Stimulated activated CD4-positive, alpha-beta T cell treated with anti-CD3 and anti-CD28 coated beads, Interleukin-1b, Interleukin-23, amount 100 ng/mL, for 48 hours (primary cell): ENCODE measurements at regions not wholly inside any gene's neighbourhood (a gene's known extent, or its start where the extent isn't known, plus 50 kb on each side); places are given as distances from the start of the nearest gene placed in this dataset.
"Not testable (repeated sequence)": the region's sequence is repeated elsewhere in the genome, so short reads cannot be mapped to it uniquely, and the experiment has no call there.

Source experiments
- DNase-seq: peaks from one replicate; pipeline ENCODE4 v3.0.0-alpha.2; 2020

DNA sequence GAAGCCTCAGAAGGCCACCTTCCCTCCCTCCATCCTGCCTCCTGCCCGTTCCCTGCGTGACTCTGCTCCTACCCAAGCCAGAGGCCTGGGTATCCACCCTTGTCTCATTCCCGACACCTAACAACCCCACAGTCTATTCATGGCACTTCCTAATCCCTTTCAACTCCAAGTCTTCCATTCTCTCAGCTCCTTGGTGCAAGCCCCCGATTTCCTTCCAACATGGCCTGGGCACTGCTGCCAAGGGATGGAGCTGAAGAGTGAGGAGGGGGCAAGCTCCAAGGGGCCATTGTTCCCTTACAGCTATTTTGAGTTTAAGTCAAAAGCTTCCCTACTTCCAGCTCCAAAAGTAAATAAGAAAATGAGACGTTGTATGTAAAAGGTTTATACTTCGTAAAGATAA lies 84.8 kb upstream of the ASB18 start:
- DNase-seq, result no peak

DNA sequence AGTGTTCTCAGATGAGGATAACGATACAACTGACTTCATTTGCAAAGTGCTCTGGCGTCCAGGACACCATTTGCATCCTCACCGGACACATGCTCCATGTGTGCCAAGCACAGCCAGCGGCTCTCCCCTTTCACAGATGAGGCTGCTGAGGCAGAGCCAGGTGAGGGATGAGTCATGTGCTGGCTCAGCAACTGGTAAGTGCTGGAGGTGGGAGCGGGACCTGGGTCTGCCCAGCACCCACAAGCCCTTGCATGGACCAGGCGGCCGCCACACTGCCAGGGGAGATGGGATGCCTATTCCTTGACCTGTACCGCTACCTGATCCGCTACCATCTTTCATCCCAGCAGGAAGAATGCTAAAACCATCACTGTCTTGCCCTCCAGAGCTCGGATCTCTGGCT lies 86.2 kb upstream of the ASB18 start:
- no peak for DNase-seq

DNA sequence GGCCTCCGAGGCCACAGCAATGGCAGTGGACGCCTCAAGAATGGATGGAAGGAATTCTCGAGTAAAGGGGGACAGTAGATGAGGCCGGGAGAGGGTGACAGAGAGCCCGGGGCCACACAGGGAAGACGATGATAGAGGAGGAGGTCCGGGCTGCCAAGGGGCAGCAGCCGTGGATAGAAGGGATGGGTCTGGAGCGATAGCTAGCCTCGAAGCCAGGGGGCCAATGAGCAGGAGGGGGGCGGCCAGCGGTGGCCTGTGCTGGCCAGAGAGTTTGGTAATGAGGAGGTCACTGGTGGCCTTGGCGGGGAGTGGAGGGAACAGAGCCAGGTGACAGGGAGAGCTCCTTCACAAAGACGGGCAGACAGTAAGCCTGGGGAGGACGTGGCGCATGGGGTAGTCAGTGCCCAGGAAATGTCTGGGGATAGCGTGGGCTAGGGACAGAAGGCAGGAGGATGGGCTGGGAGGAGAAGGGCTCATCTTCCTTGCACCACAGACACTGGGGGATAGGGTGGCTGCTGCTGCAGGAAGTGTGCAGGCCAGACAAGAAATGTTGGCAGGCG lies 87.8 kb upstream of the ASB18 start:
- DNase-seq, result no peak

DNA sequence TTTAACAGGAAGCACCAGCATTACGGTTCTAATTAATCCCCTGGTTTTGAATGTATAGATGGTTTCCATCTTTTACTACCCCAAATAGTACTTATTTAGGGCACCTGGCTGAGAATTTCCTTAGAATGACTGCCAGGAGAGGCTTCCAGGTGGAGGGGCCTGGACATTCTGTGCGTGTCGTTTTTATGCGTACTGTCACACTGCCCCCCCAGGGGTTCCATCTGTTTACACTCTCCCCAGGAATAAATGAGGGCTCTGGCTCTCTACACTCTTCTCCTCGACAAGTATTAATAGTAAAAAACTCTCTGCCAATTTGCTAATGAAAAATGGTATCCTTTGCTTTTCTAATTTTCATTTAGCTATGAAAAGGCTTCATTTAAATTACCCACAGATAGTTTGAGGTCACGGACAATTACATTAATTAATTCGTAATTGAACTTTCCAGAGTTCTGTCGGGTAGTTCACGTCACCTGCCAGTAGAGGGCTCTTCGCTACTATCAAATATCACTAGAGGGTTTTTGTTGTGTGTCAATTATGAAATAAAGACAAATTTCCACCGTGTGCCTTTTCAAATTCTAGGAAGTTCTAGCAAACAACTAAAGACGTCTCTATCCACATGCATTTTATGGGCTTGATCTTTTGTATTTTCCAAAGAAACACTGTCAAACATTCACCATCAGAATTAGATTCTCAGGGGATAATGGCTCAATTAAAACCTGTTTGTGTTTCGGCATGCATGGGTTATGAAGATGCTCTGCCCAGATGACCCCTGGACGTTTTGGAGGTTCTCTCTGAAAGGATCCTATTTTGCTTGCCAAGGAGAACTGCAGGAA lies 88.8 kb upstream of the ASB18 start:
- DNase-seq, result no peak

DNA sequence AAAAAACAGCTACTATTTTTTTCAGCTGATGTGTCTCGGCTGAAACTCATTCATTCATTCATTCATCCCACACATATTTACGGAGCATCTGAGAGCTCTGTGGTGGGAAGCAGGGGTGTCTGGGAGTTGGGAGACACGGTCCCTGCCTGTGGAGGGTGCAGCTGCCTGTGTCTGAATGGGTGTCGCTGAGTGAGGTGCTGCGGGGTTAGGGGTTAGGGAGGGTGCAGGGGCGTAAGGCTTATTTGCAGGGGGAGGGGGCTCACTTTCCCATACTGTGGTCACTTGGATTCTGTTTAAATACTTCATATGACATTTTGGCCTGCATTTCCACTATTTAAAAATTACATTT lies 89.4 kb upstream of the ASB18 start:
- no peak for DNase-seq

DNA sequence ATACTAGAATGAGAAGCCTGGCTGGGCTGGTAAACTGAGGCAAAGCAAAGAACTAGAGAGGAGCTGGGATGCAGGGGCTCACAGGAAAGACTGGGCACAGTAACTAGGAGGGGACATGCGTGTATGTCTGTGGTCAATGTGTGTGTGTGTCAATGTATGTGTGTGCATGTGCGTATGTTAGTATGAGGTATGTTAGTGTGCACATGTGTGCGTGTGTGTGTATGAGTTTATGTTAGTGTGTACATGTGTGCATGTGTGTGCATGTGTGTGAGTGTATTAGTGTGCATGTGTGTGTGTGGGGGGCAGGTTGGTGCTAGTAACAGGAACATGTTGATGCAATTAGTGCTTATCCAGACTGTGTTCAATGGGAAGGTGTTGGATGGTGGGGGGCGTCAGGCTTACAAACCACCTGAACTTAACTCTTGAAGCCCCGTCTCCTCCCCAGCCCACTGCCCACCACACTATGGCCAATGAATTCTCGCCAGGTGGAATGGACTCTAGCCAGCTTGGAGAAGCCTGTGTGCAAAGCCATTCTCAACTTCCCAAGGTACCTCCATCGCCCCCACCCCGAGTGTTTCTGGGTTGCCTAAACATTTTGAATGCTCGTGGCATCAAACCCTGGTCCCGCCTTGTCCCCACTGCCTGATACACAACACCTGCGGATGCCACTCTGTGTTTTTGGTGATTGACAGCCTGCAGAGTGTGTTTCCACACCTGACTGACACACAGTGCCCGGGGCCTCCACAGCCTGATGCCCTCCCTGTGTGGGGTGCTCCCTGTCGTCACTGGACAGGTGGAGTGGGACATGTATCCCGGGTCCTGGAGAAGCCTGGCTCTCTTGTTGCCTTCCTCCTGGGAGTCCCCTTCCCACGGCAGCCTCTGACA lies 90.1 kb upstream of the ASB18 start:
- DNase-seq, result no peak

DNA sequence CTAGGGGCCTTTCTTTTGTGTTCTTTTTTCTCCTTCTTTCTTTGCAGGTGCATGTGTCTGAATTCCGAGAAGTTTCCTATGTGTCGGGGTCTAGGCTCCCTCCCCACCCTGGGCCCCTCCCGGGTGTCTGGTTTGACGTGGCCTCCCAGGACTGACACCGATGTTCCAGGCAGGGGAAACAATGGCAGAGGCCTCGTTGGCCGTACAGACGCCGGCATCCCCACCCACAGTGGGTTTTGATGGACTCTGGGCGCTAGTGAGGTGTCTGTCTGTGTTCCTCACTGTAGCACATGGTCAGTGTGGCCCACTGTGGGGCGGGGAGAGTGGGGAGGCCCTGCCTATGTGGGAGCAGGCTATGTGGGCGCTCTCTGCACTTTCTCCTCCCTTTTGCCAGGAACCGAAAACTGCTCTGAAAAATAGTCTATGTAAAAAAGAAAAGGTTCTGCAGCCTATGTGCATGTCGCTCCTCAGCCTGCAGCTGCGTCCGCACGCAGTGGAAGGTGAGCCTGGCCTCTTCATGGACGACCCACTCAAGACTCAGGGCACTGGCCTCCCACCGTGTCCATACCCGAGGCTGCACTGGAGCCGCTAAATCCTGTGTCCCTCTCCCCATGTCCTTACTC lies 90.9 kb upstream of the ASB18 start:
- no peak for DNase-seq

DNA sequence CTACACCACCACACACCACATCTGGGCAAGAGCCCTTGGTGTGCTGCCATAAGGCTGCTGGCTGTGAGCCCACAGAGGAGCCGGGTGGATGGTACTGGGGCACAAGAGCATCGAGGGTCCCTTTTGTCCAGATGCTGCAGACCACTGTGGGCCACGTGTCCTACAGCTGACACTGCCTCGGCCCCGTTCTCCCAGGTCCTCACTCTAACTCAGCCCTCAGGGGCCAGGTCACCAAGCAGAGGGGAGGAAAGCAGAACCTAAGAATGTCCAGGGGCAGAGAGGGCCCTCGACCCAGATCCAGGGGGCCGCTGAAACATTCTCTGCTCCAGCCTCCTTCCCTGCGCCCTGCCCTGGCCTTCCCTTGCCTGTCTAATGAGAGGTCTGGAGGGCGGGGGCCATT lies 91.7 kb upstream of the ASB18 start:
- no peak for DNase-seq

DNA sequence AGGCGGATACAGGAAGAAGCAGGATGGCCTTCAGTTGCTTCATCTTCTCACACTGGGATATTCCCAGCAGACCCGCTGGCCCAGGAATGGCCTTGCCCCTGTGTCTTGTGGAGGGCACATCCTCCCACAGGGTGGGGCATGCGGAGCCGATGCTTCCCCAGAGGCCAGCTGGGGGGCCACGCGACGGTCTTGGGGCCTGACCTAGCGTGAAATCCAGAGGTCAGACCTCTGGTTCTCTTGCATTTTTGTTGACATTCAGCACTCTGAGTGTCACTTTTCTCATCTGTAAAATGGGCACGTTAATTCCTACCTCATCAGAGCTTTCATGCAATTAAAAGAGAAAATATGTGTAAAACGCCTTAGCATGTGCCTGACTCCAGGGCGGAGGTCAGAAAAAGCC lies 92.1 kb upstream of the ASB18 start:
- not testable (repeated sequence) for DNase-seq

DNA sequence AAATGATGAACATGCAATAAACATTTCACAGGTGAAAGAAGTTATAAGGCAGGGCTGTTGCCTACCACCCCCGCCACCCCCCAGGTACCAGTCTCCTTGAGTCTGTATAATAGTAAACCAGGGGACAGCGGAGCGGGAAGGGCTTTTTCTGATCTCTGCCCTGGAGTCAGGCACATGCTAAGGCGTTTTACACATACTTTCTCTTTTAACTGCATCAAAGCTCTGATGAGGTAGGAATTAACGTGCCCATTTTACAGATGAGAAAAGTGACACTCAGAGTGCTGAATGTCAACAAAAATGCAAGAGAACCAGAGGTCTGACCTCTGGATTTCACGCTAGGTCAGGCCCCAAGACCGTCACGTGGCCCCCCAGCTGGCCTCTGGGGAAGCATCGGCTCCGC lies 94.3 kb upstream of the ASB18 start:
- not testable (repeated sequence) for DNase-seq

DNA sequence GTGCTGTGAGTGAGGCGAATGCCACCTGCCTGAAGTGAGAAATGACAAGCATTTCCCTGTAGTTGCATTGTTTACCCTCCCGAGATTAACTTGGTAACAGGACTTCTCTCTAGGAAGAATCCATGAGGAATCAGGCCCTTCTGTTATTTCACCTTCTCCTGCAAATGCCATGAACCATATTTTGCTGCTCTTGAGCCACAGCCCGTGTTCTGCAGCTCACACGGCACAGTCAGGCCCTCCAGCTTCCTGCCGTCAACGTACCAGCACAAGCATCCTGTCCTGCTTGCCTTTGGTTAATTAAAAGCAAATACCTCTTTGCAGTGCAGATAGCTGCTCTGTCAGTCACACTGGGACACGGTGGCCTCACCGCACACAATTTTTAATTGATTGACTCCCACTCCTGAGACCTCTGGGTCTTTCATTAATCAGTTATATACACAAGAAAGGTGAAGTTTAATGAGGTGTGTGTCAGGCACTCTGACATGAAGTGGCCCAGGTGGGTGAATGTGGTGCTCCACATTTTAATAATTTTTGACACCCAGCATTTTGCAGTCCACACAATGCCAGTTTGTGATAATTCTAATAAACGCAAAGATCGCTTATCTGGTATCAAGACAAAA lies 95.3 kb upstream of the ASB18 start:
- DNase-seq, result no peak

DNA sequence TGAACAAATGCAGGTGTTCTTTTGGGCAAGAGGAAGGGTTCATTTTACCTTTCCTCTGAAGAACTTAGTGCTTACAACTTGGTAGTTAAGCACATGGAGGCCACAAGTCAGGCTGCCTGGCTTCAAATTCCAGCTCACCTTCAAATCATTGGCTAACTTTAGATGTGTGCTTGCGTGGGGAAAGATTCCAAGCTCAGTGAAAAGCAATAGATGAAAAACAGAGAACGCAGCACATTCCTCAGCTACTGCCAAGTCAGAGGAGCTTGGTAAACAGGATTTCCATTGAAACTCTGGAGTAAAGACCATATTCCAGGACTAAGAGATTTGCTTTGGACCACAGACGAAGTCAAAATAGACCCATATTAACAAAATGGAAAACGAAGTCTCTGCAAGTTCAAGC lies 96.3 kb upstream of the ASB18 start:
- DNase-seq, result no peak

DNA sequence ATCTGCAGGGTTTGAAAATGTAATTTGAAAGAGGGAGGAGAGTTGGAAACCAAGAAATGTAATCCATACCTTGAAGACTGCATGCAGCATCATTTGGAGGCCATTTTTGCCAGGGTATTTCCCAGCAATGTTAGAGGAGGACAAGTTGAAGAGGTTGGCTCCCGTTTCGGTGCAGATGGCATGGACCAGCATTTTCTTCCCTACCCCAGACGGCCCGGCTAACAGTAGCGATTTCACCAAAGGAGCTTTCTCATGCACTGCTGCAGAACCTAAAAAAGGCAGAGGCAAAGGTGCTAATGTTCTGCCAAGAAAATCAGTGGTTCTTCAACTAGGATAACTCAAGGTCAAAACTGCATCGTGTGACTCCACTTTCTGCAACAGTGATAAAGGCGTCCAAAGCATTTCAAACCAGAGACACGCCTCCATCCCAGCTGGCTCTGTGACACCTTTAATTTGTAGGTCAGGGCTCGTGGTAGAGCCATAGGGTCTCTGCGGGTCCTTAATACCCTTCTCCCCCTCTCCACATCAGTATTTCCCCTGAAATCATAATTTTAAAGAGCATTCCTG lies 99.6 kb upstream of the ASB18 start:
- no peak for DNase-seq

DNA sequence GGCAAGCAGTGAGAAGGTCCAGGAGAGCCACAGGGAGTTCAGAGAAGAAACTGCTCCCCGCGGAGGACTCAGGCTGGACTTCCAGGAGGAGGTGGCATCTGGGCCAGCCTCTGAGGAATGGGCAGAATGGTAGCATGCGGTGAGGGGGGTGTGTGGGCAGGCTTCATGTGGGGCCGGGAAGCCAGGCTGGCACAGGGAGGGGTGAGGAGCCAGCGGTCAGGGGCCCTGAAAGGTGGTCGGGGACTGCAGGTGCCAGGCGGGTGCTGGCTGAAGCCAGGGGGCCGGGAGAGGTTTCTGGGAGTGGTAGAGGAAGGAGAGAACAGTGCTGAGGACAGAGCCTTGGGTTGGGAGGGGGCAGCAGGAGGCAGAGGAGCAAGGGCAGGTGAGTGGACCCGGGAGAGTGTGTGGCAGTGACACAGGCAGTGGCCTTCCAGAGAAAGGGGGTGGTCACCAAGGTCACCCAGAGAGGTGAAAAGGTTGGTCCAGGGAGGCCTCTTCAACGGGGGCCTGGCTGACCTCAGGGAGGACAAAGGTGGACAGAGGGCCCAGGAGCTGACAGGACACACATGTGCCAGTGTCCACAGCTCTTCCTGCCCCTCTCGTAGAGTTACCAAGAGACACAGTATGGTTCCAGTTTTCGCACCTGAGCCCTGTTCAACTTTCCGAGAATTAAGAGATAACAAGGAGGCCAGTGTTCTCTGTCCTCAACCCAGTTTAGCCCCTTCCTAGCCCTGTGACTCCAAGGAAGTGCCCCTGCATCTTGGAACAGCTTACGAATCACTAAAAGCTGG lies 101.2 kb upstream of the ASB18 start:
- DNase-seq, result no peak

DNA sequence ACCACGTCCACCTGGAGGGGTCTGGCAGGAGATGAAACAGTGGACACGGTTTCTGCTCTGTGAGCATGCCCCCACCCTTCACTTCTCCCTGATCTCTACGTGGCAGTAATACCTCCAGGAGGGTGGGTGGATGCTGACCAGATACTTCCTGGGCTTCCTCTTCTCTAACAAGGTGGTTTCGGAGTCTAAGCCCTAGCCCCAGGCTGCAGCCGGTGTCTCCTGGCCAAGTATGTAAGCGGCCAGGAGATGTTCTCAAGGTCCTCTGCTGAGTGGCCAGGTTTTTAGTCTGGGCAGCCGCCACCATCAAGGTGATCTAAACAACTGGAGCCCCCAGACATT lies 101.8 kb upstream of the ASB18 start:
- DNase-seq, result no peak

DNA sequence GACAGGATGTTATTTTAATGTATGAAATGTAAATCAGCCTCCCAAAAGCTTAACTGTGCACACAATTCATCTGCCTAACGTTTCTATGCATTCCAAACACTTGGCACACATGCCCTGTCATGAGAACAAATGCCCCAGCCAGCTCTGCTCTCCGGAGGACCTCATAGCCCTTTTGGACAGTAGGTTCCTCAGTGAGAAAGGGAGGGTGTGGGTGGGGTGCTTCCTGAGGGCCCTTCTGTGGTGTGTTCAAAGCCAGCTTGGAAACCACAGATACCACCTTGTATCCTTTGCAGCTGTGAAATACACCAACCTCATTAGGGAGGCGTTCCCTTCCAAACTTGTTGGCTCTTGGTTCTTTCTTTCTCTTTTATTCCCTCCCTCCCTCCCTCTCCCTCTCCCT lies 102.2 kb upstream of the ASB18 start:
- no peak for DNase-seq

DNA sequence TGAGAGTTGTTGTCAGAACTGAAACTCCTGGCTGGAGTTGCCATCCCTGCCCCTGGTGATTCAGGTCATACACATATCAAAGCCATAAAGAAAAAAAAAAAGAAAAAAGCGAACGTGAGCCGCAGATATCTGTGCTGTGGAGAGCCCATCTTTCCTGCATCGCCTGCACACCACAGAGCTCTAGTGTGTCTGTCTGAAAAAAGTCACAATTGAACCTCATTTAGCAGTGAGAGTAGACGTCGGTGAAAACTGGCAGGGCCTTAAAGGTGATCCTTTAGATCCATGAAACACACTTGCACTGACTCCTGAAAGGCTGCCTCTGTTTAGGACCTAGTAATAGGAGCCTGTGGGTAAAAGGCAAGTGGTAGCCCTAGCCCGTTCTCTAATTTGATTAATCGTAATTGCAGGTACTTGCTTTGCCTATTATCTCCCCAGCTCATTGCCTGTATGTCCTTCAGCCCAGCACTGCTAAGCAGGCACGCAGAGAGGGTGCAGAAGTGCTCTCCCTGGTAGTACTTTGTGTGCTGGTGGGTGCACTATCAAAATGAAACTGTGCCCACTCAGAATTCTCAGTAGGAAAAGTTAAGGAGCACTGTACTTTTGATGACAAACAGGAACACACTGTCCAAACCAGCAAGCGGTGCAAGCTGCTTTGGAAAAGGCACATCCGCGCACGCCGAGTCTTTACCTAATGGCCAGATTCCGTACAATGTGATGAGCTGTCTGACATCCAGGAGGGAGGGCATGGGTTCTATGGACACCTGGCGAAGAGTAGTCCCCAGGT lies 103.5 kb upstream of the ASB18 start:
- no peak for DNase-seq

DNA sequence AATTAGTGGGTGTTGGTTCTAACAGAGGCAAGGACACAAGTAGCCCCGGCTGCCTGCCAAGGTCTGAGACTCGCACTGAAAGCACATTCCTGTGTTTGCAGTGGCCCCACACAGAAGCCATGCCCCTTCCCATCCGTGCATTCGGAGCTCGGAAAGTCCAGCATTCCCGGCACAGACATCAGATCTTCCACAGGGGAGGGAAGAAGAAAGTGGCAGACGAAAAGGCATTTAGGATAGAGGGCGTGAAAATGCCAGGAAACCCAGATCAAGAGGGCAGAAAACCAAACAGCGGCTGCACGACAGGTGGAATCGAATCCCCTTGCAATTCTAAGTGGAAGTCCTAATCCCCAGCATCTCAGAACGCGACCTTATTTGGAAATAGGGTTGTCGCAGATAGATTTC lies 105.5 kb upstream of the ASB18 start:
- no peak for DNase-seq

DNA sequence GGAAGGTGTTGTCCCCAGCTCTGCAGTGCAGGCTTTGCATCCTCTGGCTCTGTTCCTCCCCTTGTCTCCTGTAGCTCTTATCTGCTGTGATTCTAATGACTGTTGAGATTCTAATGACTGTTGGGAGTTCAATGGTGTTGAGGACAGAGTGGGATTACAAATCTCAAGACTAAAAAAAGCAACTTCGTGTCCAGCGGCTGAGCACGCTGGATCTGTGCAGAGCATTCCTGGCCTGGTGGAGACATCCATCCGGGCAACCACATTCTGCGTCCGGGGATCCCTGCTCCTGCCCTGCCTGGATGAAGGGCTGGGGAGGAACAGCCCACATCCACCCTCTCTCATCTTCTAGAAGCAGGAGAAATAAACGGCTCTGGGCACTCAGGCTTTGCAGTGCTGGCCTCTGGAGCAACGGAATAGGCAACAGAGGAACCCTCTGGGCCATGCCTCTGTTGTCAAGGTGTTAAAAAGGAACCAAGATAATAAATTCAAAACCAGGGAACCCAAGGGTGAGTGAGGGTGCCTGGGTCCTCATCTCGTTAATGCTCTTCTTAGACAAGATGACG lies 106.7 kb upstream of the ASB18 start:
- no peak for DNase-seq

DNA sequence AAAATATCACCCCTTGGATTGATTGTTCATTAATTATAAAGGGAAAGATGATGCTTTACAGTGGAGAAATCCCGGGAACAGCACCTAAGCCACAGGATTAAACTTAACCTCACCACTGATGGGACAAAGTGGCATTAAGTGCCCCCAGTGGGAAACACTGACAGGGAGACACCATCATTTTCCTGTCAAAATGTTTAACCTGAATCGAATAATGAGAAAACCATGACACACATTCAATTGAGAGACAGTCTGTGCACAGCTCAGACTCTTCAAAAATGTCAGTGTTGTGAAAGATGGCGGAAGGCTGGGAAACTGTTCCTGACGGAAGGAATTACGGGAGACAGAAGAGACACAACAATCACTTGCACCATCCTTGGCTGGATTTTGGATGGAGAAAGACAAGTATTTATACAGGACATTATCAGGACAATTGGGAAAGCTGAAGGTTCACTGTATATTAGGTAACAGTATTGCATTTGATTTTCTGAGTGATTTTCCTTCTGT lies 111.8 kb upstream of the ASB18 start:
- DNase-seq, result no peak
